ENCODE measurements at regions not wholly inside any gene's neighbourhood (a gene's known extent, or its start where the extent isn't known, plus 50 kb on each side); places are given as distances from the start of the nearest gene placed in this dataset.

DNA sequence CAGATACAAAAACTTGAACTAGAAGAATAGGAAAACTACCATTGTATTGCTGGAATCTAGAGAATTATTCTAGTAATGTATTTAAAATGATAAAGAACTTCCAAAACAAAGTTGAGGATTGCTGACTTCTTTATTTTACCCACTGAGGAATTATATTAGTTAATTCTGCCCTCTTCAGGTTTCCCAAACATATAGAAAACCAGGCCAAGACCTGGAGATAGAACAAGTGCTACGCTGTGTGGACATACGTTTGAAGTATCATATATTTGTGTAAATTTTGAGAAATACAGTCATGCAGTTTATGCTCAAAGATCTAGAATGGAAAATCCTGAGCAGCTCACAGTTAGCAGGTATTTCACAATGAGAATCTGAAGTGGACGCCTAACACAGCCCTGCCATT lies 162.3 kb upstream of the CYLC2 start:
- H3K4me3 ChIP-seq (ENCODE audit: control insufficient read depth, low read depth, low read length) = no peak overlapping the region
- no peak for DNase-seq (ENCODE audit: low read depth)
- TF ChIP-seq, protein P1, sequence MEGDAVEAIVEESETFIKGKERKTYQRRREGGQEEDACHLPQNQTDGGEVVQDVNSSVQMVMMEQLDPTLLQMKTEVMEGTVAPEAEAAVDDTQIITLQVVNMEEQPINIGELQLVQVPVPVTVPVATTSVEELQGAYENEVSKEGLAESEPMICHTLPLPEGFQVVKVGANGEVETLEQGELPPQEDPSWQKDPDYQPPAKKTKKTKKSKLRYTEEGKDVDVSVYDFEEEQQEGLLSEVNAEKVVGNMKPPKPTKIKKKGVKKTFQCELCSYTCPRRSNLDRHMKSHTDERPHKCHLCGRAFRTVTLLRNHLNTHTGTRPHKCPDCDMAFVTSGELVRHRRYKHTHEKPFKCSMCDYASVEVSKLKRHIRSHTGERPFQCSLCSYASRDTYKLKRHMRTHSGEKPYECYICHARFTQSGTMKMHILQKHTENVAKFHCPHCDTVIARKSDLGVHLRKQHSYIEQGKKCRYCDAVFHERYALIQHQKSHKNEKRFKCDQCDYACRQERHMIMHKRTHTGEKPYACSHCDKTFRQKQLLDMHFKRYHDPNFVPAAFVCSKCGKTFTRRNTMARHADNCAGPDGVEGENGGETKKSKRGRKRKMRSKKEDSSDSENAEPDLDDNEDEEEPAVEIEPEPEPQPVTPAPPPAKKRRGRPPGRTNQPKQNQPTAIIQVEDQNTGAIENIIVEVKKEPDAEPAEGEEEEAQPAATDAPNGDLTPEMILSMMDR (IDR thresholded peaks at IDR 0.05; ENCODE audit: control insufficient read depth, insufficient read depth, low read depth, low read length, missing control alignments) = no peak

DNA sequence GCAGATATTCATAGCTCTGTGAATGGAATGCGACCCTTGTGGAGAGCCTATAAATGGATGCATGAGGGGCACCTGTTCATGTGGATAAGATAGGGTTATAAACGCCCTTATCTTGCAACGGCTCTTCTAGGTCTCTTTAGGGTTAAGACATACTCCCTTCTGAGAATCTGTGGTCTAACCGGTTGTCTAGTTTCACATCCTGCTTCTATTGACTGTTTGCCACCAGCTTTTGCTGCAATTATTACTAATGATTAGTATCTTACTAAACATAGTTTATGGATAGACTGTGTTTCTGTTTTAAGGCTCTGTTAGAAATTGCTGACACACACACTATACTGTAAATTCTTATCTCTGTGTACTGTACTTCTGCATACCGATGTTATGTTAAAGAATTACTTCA lies 198.9 kb upstream of the CYLC2 start:
- TF ChIP-seq, protein P1 (IDR thresholded peaks at IDR 0.05; ENCODE audit: control insufficient read depth, insufficient read depth, low read depth, low read length, missing control alignments) = no peak
- no peak for DNase-seq (ENCODE audit: low read depth)
- no peak overlapping the region for H3K4me3 ChIP-seq (ENCODE audit: control insufficient read depth, low read depth, low read length)

DNA sequence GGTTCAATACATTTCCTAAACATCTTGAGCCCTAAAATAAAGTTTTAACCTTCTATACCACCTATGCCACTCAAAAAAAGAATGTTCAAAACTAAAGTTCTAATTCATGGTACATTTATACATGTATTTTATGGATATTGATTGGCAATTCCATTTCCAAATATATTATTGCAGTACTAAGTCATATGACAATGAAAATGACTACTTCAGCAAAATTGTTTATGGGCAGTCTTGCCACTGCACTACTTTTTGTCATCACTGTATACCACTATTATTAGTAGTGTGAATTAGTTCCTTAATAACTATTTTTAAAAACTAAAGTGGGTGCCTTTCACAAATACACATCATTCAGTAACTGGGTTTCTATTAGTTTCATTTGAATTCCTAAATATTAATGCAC lies 199.6 kb upstream of the CYLC2 start:
- TF ChIP-seq, protein P1 (IDR thresholded peaks at IDR 0.05; ENCODE audit: control insufficient read depth, insufficient read depth, low read depth, low read length, missing control alignments) = no peak
- no peak overlapping the region for H3K4me3 ChIP-seq (ENCODE audit: control insufficient read depth, low read depth, low read length)

GRCh38 chr9:102779356-102779755 lies 215.8 kb upstream of the CYLC2 start:
- H3K4me3 ChIP-seq (ENCODE audit: control insufficient read depth, low read depth, low read length) = no peak overlapping the region
- TF ChIP-seq, protein P1 (IDR thresholded peaks at IDR 0.05; ENCODE audit: control insufficient read depth, insufficient read depth, low read depth, low read length, missing control alignments) = no peak
- no peak for DNase-seq (ENCODE audit: low read depth)

More for the DNA sequence above, 199.6 kb upstream of the CYLC2 start:
- DNase-seq (ENCODE audit: low read depth) = no peak

DNA sequence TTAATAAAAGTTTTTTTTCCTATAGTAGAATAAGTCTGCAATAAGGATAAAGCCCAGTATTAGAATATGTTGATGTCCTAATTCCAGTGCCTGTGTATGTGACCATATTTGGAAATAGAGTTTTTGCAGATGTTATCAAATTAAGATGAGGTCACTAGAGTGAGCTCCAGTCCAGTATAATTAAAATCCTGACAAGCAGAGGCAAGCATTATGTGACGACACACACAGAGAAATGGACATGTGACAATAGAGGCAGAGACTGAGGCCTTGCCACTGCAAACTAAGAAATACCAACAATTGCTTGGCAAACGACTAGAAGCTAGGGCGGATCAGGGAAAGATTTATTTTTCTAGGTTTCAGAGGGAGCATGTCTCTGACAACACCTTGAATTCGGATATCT lies 216.4 kb upstream of the CYLC2 start:
- DNase-seq (ENCODE audit: low read depth) = no peak
- TF ChIP-seq, protein P1 (IDR thresholded peaks at IDR 0.05; ENCODE audit: control insufficient read depth, insufficient read depth, low read depth, low read length, missing control alignments) = no peak
- no peak overlapping the region for H3K4me3 ChIP-seq (ENCODE audit: control insufficient read depth, low read depth, low read length)

DNA sequence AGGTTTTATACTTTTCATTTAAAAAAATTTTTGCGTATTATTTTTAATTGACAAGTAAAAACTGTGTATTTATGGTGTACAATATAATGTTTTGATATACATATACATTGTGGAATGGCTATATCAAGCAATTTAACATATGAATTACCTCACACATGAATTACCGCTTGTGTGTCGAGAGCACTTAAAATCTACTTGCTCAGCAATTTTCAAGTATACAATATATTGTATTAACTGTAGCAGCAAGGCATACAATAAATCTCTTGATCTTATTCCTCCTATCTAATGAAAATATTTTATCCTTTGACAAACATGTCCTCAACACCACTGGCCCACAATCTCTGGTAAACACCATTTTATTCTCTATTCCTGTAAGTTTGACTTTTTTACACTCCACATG lies 224.4 kb upstream of the CYLC2 start:
- no peak overlapping the region for H3K4me3 ChIP-seq (ENCODE audit: control insufficient read depth, low read depth, low read length)
- no peak for DNase-seq (ENCODE audit: low read depth)
- TF ChIP-seq, protein P1 (IDR thresholded peaks at IDR 0.05; ENCODE audit: control insufficient read depth, insufficient read depth, low read depth, low read length, missing control alignments) = no peak

GRCh38 chr9:102769307-102769706 lies 225.8 kb upstream of the CYLC2 start:
- TF ChIP-seq, protein P1 (IDR thresholded peaks at IDR 0.05; ENCODE audit: control insufficient read depth, insufficient read depth, low read depth, low read length, missing control alignments) = no peak
- no peak for DNase-seq (ENCODE audit: low read depth)
- H3K4me3 ChIP-seq (ENCODE audit: control insufficient read depth, low read depth, low read length) = no peak overlapping the region
